ENCODE measurements at regions not wholly inside any gene's neighbourhood (a gene's known extent, or its start where the extent isn't known, plus 50 kb on each side); places are given as distances from the start of the nearest gene placed in this dataset.

GRCh38 chr2:80852808-80853139 lies 548.2 kb upstream of the LRRTM1 start:
- DNase-seq, result no peak

- DNase-seq, result no peak
These were observed 547.7 kb upstream of the LRRTM1 start for GRCh38 chr2:80852079-80852807.

GRCh38 chr2:80830891-80831290 lies 526.3 kb upstream of the LRRTM1 start:
- DNase-seq, result no peak

GRCh38 chr2:80822999-80823398 lies 518.4 kb upstream of the LRRTM1 start:
- no peak for DNase-seq

- DNase-seq, result no peak
These were observed 510.7 kb upstream of the LRRTM1 start for GRCh38 chr2:80815259-80815658.

- DNase-seq, result no peak
These were observed 482.0 kb upstream of the LRRTM1 start for GRCh38 chr2:80786584-80786983.

GRCh38 chr2:80778704-80779103 lies 474.2 kb upstream of the LRRTM1 start:
- DNase-seq, result no peak

- no peak for DNase-seq
These were observed 444.0 kb upstream of the LRRTM1 start for GRCh38 chr2:80748592-80748991.

GRCh38 chr2:80737047-80737446 lies 432.5 kb upstream of the LRRTM1 start:
- DNase-seq, result no peak

GRCh38 chr2:80725001-80725400 lies 420.4 kb upstream of the LRRTM1 start:
- no peak for DNase-seq

- DNase-seq, result no peak
These were observed 418.3 kb upstream of the LRRTM1 start for GRCh38 chr2:80722803-80723202.

- no peak for DNase-seq
These were observed 415.1 kb upstream of the LRRTM1 start for GRCh38 chr2:80719607-80720006.

- DNase-seq, result no peak
These were observed 410.9 kb upstream of the LRRTM1 start for GRCh38 chr2:80715433-80715832.

GRCh38 chr2:80711915-80712314 lies 407.4 kb upstream of the LRRTM1 start:
- DNase-seq, result no peak

GRCh38 chr2:80706951-80707350 lies 402.4 kb upstream of the LRRTM1 start:
- no peak for DNase-seq

- no peak for DNase-seq
These were observed 402.0 kb upstream of the LRRTM1 start for GRCh38 chr2:80706541-80706940.

GRCh38 chr2:80703532-80703931 lies 399.0 kb upstream of the LRRTM1 start:
- DNase-seq, result no peak

GRCh38 chr2:80700961-80701360 lies 396.4 kb upstream of the LRRTM1 start:
- DNase-seq, result no peak
